GM12873 (cell line): ENCODE measurements at regions not wholly inside any gene's neighbourhood (a gene's known extent, or its start where the extent isn't known, plus 50 kb on each side); places are given as distances from the start of the nearest gene placed in this dataset.

Experiments
- CTCF ChIP-seq: IDR thresholded peaks from 2 replicates; pipeline ENCODE4 v1.5.1; 2012; ENCODE audit warnings: low read depth, mild to moderate bottlenecking, moderate library complexity, low read length, control low read depth; ENCODE audit not compliant: insufficient read depth; ENCODE audit errors: missing control alignments

GRCh38 chr2:128733450-128733849, 414.8 kb upstream of the HS6ST1 start:
- no peak for TF ChIP-seq CTCF

- TF ChIP-seq CTCF: peak; percentile 28
These were observed 416.0 kb upstream of the HS6ST1 start for GRCh38 chr2:128734521-128735295.

GRCh38 chr2:128735296-128735960, 416.8 kb upstream of the HS6ST1 start:
- TF ChIP-seq CTCF: no peak

- TF ChIP-seq CTCF: peak; percentile 1
These were observed 417.5 kb upstream of the HS6ST1 start for GRCh38 chr2:128736046-128736688.

- TF ChIP-seq CTCF: peak; percentile 97
These were observed 418.2 kb upstream of the HS6ST1 start for GRCh38 chr2:128736689-128737545.

GRCh38 chr2:128737546-128737826, 418.8 kb upstream of the HS6ST1 start:
- TF ChIP-seq CTCF: no peak
